OCI-LY1 (cell line): ENCODE measurements at regions not wholly inside any gene's neighbourhood (a gene's known extent, or its start where the extent isn't known, plus 50 kb on each side); places are given as distances from the start of the nearest gene placed in this dataset.

Source experiments
- H2AFZ ChIP-seq: fragments of 200-600 bp; sonication (generic), shearing (Covaris generic); 2 replicates; pipeline ENCODE4 v1.6.0; 2014; ENCODE audit warnings: antibody characterized with exemption, mild to moderate bottlenecking, low read length
- H3F3A ChIP-seq: fragments of 200-600 bp; sonication (generic), shearing (Covaris generic); 2 replicates; pipeline ENCODE4 v1.6.0; 2014; ENCODE audit warnings: mild to moderate bottlenecking, antibody characterized with exemption, low read length, moderate library complexity; ENCODE audit not compliant: insufficient read depth
- H3K27ac ChIP-seq: fragments of 200-600 bp; sonication (generic); 2 replicates; pipeline ENCODE4 v1.5.1; 2014; ENCODE audit warnings: low read length, mixed run types, mild to moderate bottlenecking, low read depth; ENCODE audit not compliant: poor library complexity, severe bottlenecking
- H3K27me3 ChIP-seq: fragments of 200-600 bp; sonication (generic); 2 replicates; pipeline ENCODE4 v1.6.0; 2014; ENCODE audit warnings: antibody characterized with exemption, mild to moderate bottlenecking, low read length, moderate library complexity; ENCODE audit not compliant: insufficient read depth
- H3K36me3 ChIP-seq: fragments of 200-600 bp; sonication (generic); 2 replicates; pipeline ENCODE4 v1.6.1; 2014; ENCODE audit warnings: mild to moderate bottlenecking, antibody characterized with exemption, low read length, moderate library complexity, mixed read lengths; ENCODE audit not compliant: insufficient read depth
- H3K4me1 ChIP-seq: fragments of 200-600 bp; sonication (generic); 2 replicates; pipeline ENCODE4 v1.5.1; 2014; ENCODE audit warnings: mild to moderate bottlenecking, low read length, moderate library complexity; ENCODE audit not compliant: insufficient read depth, severe bottlenecking
- H3K4me2 ChIP-seq: fragments of 200-600 bp; sonication (generic), shearing (Covaris generic); 2 replicates; pipeline ENCODE4 v1.6.1; 2014; ENCODE audit warnings: low read length
- H3K4me3 ChIP-seq: fragments of 200-600 bp; sonication (generic); 2 replicates; pipeline ENCODE4 v1.5.1; 2014; ENCODE audit warnings: low read length, low read depth, mild to moderate bottlenecking, mixed read lengths; ENCODE audit not compliant: poor library complexity, severe bottlenecking
- H3K79me2 ChIP-seq: fragments of 200-600 bp; shearing (Covaris generic); 2 replicates; pipeline ENCODE4 v1.6.1; 2016; ENCODE audit warnings: mixed run types, low read length, mixed read lengths; ENCODE audit not compliant: insufficient read depth
- H3K9ac ChIP-seq: fragments of 200-600 bp; sonication (generic), shearing (Covaris generic); 2 replicates; pipeline ENCODE4 v1.6.1; 2014; ENCODE audit warnings: mild to moderate bottlenecking, low read length, mixed read lengths
- H3K9me2 ChIP-seq: fragments of 200-600 bp; sonication (generic), shearing (Covaris generic); 2 replicates; pipeline ENCODE4 v1.6.1; 2014; ENCODE audit warnings: low read depth, mild to moderate bottlenecking, low read length, mixed read lengths
- H3K9me3 ChIP-seq: fragments of 200-600 bp; shearing (Covaris generic); 2 replicates; pipeline ENCODE4 v1.6.1; 2014; ENCODE audit warnings: low read length, mixed read lengths
- H4K20me1 ChIP-seq: fragments of 200-600 bp; sonication (generic), shearing (Covaris generic); 2 replicates; pipeline ENCODE4 v1.6.0; 2016; ENCODE audit warnings: mild to moderate bottlenecking, low read length; ENCODE audit not compliant: insufficient read depth
- CTCF ChIP-seq: fragments of 200-600 bp; sonication (generic), shearing (Covaris generic); IDR thresholded peaks from 2 replicates; pipeline ENCODE4 v1.5.1; 2017; ENCODE audit warnings: mild to moderate bottlenecking, antibody characterized with exemption, low read length, moderate library complexity, mixed read lengths
- EZH2 ChIP-seq: fragments of 200-600 bp; sonication (generic), shearing (Covaris generic); IDR thresholded peaks from 2 replicates; pipeline ENCODE4 v1.8.0; 2017; ENCODE audit warnings: borderline replicate concordance, mixed run types, mild to moderate bottlenecking, antibody characterized with exemption, low read length, moderate library complexity, mixed read lengths

- Histone ChIP-seq H3K36me3 (no peaks in the 10 kb centered on the region), H3K4me2 (no peak overlapping the region), H2AFZ (no peak overlapping the region), H3K9ac (no peak overlapping the region), H3K4me3 (no peak overlapping the region), H3K4me1 (no peaks in the 10 kb centered on the region), H3K79me2 (no peaks in the 10 kb centered on the region), H3K27me3 (no peaks in the 10 kb centered on the region), H3F3A (no peaks in the 10 kb centered on the region), H3K9me2 (no peaks in the 10 kb centered on the region), H3K27ac (no peak overlapping the region), H4K20me1 (no peaks in the 10 kb centered on the region), H3K9me3 (no peaks in the 10 kb centered on the region)
- TF ChIP-seq EZH2 = no peak
- TF ChIP-seq CTCF = no peak
Observed at GRCh38 chr18:30132959-30133358, 909.6 kb downstream of the DSC3 start.

- Histone ChIP-seq H3K79me2 (no peaks in the 10 kb centered on the region), H4K20me1 (no peaks in the 10 kb centered on the region), H3F3A (no peaks in the 10 kb centered on the region), H3K4me3 (no peak overlapping the region), H3K27ac (no peak overlapping the region), H3K9me3 (no peaks in the 10 kb centered on the region), H3K4me2 (no peak overlapping the region), H3K4me1 (no peaks in the 10 kb centered on the region), H3K9ac (no peak overlapping the region), H2AFZ (no peak overlapping the region), H3K9me2 (no peaks in the 10 kb centered on the region), H3K27me3 (no peaks in the 10 kb centered on the region), H3K36me3 (no peaks in the 10 kb centered on the region)
- TF ChIP-seq EZH2 (no peak), CTCF (no peak)
Observed at GRCh38 chr18:30121397-30121796, 921.1 kb downstream of the DSC3 start.

GRCh38 chr18:30113454-30113853, 929.1 kb downstream of the DSC3 start:
- Histone ChIP-seq H3K27me3 (no peaks in the 10 kb centered on the region), H3K36me3 (no peaks in the 10 kb centered on the region), H3K4me3 (no peak overlapping the region), H3F3A (no peaks in the 10 kb centered on the region), H3K4me1 (no peaks in the 10 kb centered on the region), H3K4me2 (no peak overlapping the region), H2AFZ (no peak overlapping the region), H3K9ac (no peak overlapping the region), H4K20me1 (no peaks in the 10 kb centered on the region), H3K9me2 (no peaks in the 10 kb centered on the region; the same call in 1 of the 2 replicates), H3K27ac (no peak overlapping the region), H3K9me3 (no peaks in the 10 kb centered on the region), H3K79me2 (no peaks in the 10 kb centered on the region)
- TF ChIP-seq CTCF = no peak
- no peak for TF ChIP-seq EZH2
